ENCODE measurements at regions not wholly inside any gene's neighbourhood (a gene's known extent, or its start where the extent isn't known, plus 50 kb on each side); places are given as distances from the start of the nearest gene placed in this dataset.

GRCh38 chr14:48125654-48126053 is 450.2 kb upstream of the MDGA2 start:
- TF ChIP-seq CTCF (conservative IDR thresholded peaks at IDR 0.05; ENCODE audit: control insufficient read depth, insufficient read depth, low read depth, low read length), result no peak
- H3K4me3 ChIP-seq (ENCODE audit: control insufficient read depth, low read depth, low read length), result no peak overlapping the region
- DNase-seq (ENCODE audit: low read depth), result no peak

GRCh38 chr14:48113713-48114112 is 438.3 kb upstream of the MDGA2 start:
- H3K4me3 ChIP-seq (ENCODE audit: control insufficient read depth, low read depth, low read length), result no peak overlapping the region
- no peak for DNase-seq (ENCODE audit: low read depth)
- no peak for TF ChIP-seq CTCF (conservative IDR thresholded peaks at IDR 0.05; ENCODE audit: control insufficient read depth, insufficient read depth, low read depth, low read length)

GRCh38 chr14:48111151-48111550 is 435.7 kb upstream of the MDGA2 start:
- no peak for DNase-seq (ENCODE audit: low read depth)
- no peak for TF ChIP-seq CTCF (conservative IDR thresholded peaks at IDR 0.05; ENCODE audit: control insufficient read depth, insufficient read depth, low read depth, low read length)
- no peak overlapping the region for H3K4me3 ChIP-seq (ENCODE audit: control insufficient read depth, low read depth, low read length)

GRCh38 chr14:48107646-48108045 is 432.2 kb upstream of the MDGA2 start:
- no peak overlapping the region for H3K4me3 ChIP-seq (ENCODE audit: control insufficient read depth, low read depth, low read length)
- TF ChIP-seq CTCF (conservative IDR thresholded peaks at IDR 0.05; ENCODE audit: control insufficient read depth, insufficient read depth, low read depth, low read length), result no peak
- DNase-seq (ENCODE audit: low read depth), result no peak

- no peak overlapping the region for H3K4me3 ChIP-seq (ENCODE audit: control insufficient read depth, low read depth, low read length)
- TF ChIP-seq CTCF (conservative IDR thresholded peaks at IDR 0.05; ENCODE audit: control insufficient read depth, insufficient read depth, low read depth, low read length), result no peak
- DNase-seq (ENCODE audit: low read depth), result no peak
Observed at GRCh38 chr14:48096897-48097296, 421.5 kb upstream of the MDGA2 start.

- DNase-seq (ENCODE audit: low read depth), result no peak
- H3K4me3 ChIP-seq (ENCODE audit: control insufficient read depth, low read depth, low read length), result no peak overlapping the region
- TF ChIP-seq CTCF (conservative IDR thresholded peaks at IDR 0.05; ENCODE audit: control insufficient read depth, insufficient read depth, low read depth, low read length), result no peak
Observed at GRCh38 chr14:48086516-48086915, 411.1 kb upstream of the MDGA2 start.

GRCh38 chr14:48075487-48075886 is 400.1 kb upstream of the MDGA2 start:
- no peak for TF ChIP-seq CTCF (conservative IDR thresholded peaks at IDR 0.05; ENCODE audit: control insufficient read depth, insufficient read depth, low read depth, low read length)

More at GRCh38 chr14:48075487-48075886, 400.1 kb upstream of the MDGA2 start:
- DNase-seq (ENCODE audit: low read depth), result no peak
- no peak overlapping the region for H3K4me3 ChIP-seq (ENCODE audit: control insufficient read depth, low read depth, low read length)
